Natural killer cell (primary cell): ENCODE measurements at regions not wholly inside any gene's neighbourhood (a gene's known extent, or its start where the extent isn't known, plus 50 kb on each side); places are given as distances from the start of the nearest gene placed in this dataset.

Experiments
- ATAC-seq, 3 donors: fragments of 150-1000 bp in 2 of 3; fragments of 200-7000 bp in 1 of 3; cut with Tn5 transposase; 1 replicate in 1 of 3; 2 replicates in 2 of 3; pipeline ENCODE4 v1.10.0; 2021; ENCODE audit warnings: mild to moderate bottlenecking in 2 of 3, moderate library complexity in 2 of 3
- DNase-seq, 2 donors: peaks; one replicate each; pipeline versions ENCODE4 v3.0.0 to v3.0.0-alpha.2; 2013 to 2021; ENCODE audit warnings: mixed read lengths in 1 of 2
- H3K27ac ChIP-seq: one replicate; pipeline ENCODE4 v1.5.1; 2013; ENCODE audit warnings: mild to moderate bottlenecking, low read length
- H3K27me3 ChIP-seq: one replicate; pipeline ENCODE4 v1.6.1; 2013; ENCODE audit warnings: low read length; ENCODE audit not compliant: control insufficient read depth, insufficient read depth
- H3K36me3 ChIP-seq: one replicate; pipeline ENCODE4 v1.6.1; 2013; ENCODE audit warnings: low read length; ENCODE audit not compliant: control insufficient read depth, insufficient read depth
- H3K4me1 ChIP-seq: one replicate; pipeline ENCODE4 v1.6.1; 2013; ENCODE audit warnings: low read length; ENCODE audit not compliant: control insufficient read depth, insufficient read depth
- H3K4me3 ChIP-seq: one replicate; pipeline ENCODE4 v1.5.1; 2013; ENCODE audit warnings: low read length
- H3K9me3 ChIP-seq: one replicate; pipeline ENCODE4 v1.6.1; 2013; ENCODE audit warnings: low read length; ENCODE audit not compliant: control insufficient read depth, insufficient read depth
- H3K27ac Mint-ChIP-seq, 2 donors: one replicate each; pipeline ENCODE4 v1.8.0; 2022; ENCODE audit warnings: mild to moderate bottlenecking in 2 of 2, mixed read lengths in 2 of 2, moderate library complexity in 1 of 2
- H3K27me3 Mint-ChIP-seq, 2 donors: one replicate each; pipeline ENCODE4 v1.8.0; 2022; ENCODE audit warnings: low read depth in 2 of 2, mixed read lengths in 2 of 2
- H3K36me3 Mint-ChIP-seq: one replicate; pipeline ENCODE4 v1.8.0; 2022; ENCODE audit warnings: mixed read lengths
- H3K4me1 Mint-ChIP-seq, 2 donors: one replicate each; pipeline ENCODE4 v1.8.0; 2022; ENCODE audit warnings: mixed read lengths in 2 of 2
- H3K4me3 Mint-ChIP-seq: one replicate; pipeline ENCODE4 v1.8.0; 2022; ENCODE audit warnings: mild to moderate bottlenecking, moderate library complexity, mixed read lengths
- H3K9me3 Mint-ChIP-seq, 2 donors: one replicate each; pipeline ENCODE4 v1.8.0; 2022; ENCODE audit warnings: mixed read lengths in 2 of 2
- WGBS: methylation state at CpG from one replicate; pipeline ENCODE4 v1.1.7; 2013; ENCODE audit warnings: missing lambda C conversion rate; ENCODE audit not compliant: insufficient coverage; 5-methylcytosine and 5-hydroxymethylcytosine counted together
- intact Hi-C: fragments of 100-400 bp; cut with micrococcal nuclease; formaldehyde crosslinking; loops from one replicate; pipeline ENCODE4 v1.14.2; 2022
- TF ChIP-seq, protein P1 (sequence below): fragments of 200-600 bp; IDR thresholded peaks from one replicate; pipeline ENCODE4 v1.8.0; 2022; ENCODE audit warnings: antibody characterized with exemption

DNA sequence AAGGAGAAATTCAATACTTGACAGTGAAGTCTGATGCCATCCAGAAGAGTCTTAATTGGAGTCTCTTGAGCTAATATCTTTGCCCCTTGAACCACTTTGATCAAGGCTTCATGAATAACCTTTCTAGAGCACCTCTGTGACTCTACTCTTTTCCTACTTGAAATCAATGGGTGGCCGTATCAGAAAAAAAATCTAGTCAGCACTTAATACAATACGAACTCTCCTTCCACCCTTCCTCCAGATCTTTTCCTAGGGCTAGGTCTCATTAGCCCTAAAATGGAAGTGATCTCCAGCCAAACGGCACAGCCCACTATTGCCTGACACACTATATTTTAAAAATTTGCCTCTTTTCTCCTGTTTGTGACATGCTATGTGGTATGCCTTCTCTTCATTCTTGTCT, 129.6 kb upstream of the TLL1 start:
- Histone ChIP-seq H3K4me3 (no peak overlapping the region), H3K27me3 (no peaks in the 10 kb centered on the region), H3K4me1 (no peaks in the 10 kb centered on the region), H3K27ac (no peak overlapping the region), H3K9me3 (no peaks in the 10 kb centered on the region), H3K36me3 (no peaks in the 10 kb centered on the region)
- no peak for DNase-seq
- WGBS: 93% methylated on average over 2 of the region's 3 CpGs
- Mint-ChIP-seq H3K4me1 (no peaks in the 10 kb centered on the region), H3K9me3 (peaks cover 8 to 9% of the 10 kb centered on the region in 2 donors), H3K27me3 (no peaks in the 10 kb centered on the region), H3K27ac (no peak overlapping the region), H3K4me3 (no peak overlapping the region), H3K36me3 (no peaks in the 10 kb centered on the region)
- no peak for ATAC-seq
- intact Hi-C loops: no loop called here
- TF ChIP-seq, protein P1, sequence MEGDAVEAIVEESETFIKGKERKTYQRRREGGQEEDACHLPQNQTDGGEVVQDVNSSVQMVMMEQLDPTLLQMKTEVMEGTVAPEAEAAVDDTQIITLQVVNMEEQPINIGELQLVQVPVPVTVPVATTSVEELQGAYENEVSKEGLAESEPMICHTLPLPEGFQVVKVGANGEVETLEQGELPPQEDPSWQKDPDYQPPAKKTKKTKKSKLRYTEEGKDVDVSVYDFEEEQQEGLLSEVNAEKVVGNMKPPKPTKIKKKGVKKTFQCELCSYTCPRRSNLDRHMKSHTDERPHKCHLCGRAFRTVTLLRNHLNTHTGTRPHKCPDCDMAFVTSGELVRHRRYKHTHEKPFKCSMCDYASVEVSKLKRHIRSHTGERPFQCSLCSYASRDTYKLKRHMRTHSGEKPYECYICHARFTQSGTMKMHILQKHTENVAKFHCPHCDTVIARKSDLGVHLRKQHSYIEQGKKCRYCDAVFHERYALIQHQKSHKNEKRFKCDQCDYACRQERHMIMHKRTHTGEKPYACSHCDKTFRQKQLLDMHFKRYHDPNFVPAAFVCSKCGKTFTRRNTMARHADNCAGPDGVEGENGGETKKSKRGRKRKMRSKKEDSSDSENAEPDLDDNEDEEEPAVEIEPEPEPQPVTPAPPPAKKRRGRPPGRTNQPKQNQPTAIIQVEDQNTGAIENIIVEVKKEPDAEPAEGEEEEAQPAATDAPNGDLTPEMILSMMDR: no peak

DNA sequence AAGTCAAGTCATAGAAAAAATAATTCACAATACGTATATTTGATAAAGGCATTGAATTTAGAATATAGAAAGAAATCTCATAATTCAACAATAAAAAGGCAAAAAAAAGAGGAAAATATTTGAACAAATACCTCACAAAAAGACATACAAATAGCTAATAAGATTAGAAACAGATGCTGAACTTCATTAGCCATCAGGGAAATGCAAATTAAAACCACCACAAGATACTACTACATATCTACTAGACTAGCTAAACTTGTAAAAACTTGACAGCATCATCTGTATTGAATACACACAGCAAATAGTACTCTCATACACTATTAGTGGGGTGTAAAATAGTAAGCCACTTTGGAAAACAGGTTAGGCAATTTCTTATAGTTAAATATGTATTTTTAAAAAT, 128.7 kb upstream of the TLL1 start:
- no peak overlapping the region for H3K27ac ChIP-seq
- WGBS: no CpG with 5 or more reads among the region's 1 CpG
- H3K27ac Mint-ChIP-seq: no peak overlapping the region
- no peaks in the 10 kb centered on the region for H3K36me3 ChIP-seq
- TF ChIP-seq, protein P1: no peak
- H3K27me3 ChIP-seq: no peaks in the 10 kb centered on the region
- no peak for ATAC-seq
- intact Hi-C loops: no loop called here
- H3K4me3 ChIP-seq: no peak overlapping the region
- no peaks in the 10 kb centered on the region for H3K9me3 ChIP-seq
- no peaks in the 10 kb centered on the region for H3K4me1 Mint-ChIP-seq
- no peak for DNase-seq
- no peaks in the 10 kb centered on the region for H3K4me1 ChIP-seq
- H3K36me3 Mint-ChIP-seq: no peaks in the 10 kb centered on the region
- H3K4me3 Mint-ChIP-seq: no peak overlapping the region
- H3K27me3 Mint-ChIP-seq: no peaks in the 10 kb centered on the region
- H3K9me3 Mint-ChIP-seq: peaks cover 11% of the 10 kb centered on the region in 2 donors

DNA sequence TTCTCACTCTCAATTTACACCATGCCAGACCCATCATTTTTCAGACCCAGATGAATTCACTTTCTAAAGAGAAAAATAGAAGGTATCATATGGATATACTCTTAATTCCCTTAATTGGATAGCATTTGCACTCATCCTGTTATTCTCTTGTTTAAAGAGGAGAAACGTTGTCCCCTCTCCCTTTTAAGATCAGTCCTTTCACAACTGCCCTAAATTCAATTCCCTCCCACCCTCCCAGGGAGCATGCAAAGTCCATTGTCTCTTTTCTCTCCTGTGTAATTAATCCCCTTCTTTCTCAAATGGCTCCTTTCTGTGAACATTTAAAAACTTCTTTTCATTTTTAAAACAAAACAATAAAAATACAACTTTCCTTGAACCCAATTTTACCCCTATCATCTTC, 124.7 kb upstream of the TLL1 start:
- Mint-ChIP-seq H3K4me3 (no peak overlapping the region), H3K36me3 (no peaks in the 10 kb centered on the region), H3K27me3 (no peaks in the 10 kb centered on the region), H3K4me1 (no peaks in the 10 kb centered on the region), H3K27ac (no peak overlapping the region), H3K9me3 (peaks cover 9 to 26% of the 10 kb centered on the region in 2 donors)
- Histone ChIP-seq H3K27ac (no peak overlapping the region), H3K4me3 (no peak overlapping the region), H3K4me1 (no peaks in the 10 kb centered on the region), H3K27me3 (no peaks in the 10 kb centered on the region), H3K9me3 (no peaks in the 10 kb centered on the region), H3K36me3 (no peaks in the 10 kb centered on the region)
- DNase-seq (no peak), ATAC-seq (no peak)
- intact Hi-C loops: no loop called here
- TF ChIP-seq, protein P1: no peak
- 57% methylated on average over 1 of the region's 1 CpG for WGBS

DNA sequence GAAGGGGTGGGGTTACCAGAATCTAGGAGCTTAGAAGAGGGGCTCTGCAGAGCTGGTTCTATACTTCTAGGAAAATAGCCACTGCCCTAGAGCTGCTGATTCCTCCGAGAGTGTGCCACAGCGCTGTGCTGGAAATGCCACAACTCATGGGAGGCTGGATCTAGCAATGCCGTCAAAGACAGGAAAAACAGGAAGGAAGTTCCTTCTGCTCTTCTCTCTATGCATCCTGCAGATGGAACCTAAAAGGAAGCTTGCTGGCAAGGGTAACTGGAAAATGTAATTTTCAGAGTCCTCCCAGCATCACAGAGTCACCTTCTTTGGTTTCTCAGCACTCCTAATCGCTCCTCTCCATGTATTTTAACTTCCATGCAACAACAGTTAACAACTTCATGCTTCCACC, 121.2 kb upstream of the TLL1 start:
- ATAC-seq: no peak
- Mint-ChIP-seq H3K9me3 (peaks cover 9 to 26% of the 10 kb centered on the region in 2 donors), H3K36me3 (no peaks in the 10 kb centered on the region), H3K4me1 (no peaks in the 10 kb centered on the region), H3K4me3 (no peak overlapping the region), H3K27me3 (no peaks in the 10 kb centered on the region), H3K27ac (no peak overlapping the region)
- Histone ChIP-seq H3K27me3 (no peaks in the 10 kb centered on the region), H3K27ac (no peak overlapping the region), H3K4me1 (no peaks in the 10 kb centered on the region), H3K4me3 (no peak overlapping the region), H3K9me3 (no peaks in the 10 kb centered on the region), H3K36me3 (no peaks in the 10 kb centered on the region)
- WGBS: 10% methylated on average over 4 of the region's 4 CpGs
- intact Hi-C loops: no loop called here
- DNase-seq: no peak
- TF ChIP-seq, protein P1: no peak
